Endothelial cell of umbilical vein (primary cell): ENCODE measurements at regions not wholly inside any gene's neighbourhood (a gene's known extent, or its start where the extent isn't known, plus 50 kb on each side); places are given as distances from the start of the nearest gene placed in this dataset.

ENCODE experiments used
- BruUV-seq: library from RNA; stranded (reverse); fragments of 400-500 nt; replicated peaks from 2 replicates; lab custom pipeline; 2021; lab: Mats Ljungman, UMichigan
- CTCF ChIA-PET: fragments of 300-600, 350-600 bp; sonication (Branson Sonifier 250); formaldehyde crosslinking; loops from one replicate; lab custom pipeline; 2021; ENCODE audit warnings: antibody characterized with exemption, inconsistent platforms; lab: Charles Lee
- POLR2A ChIA-PET: fragments of 300-600, 350-600 bp; sonication (Branson Sonifier 250); formaldehyde crosslinking; loops from one replicate; lab custom pipeline; 2021; ENCODE audit warnings: antibody characterized with exemption, inconsistent platforms; lab: Charles Lee
- DNase-seq: peaks from one replicate; pipeline ENCODE4 v3.0.0-alpha.2; 2011; ENCODE audit warnings: low read depth, low spot score
- FAIRE-seq: peaks from 2 replicates; lab custom pipeline; 2011; peaks lifted over from hg19 to GRCh38; lab: Jason Lieb, UNC
- H2AFZ ChIP-seq: 2 replicates; pipeline ENCODE4 v1.6.0; 2012; ENCODE audit warnings: low read depth, low read length, control low read depth, inconsistent platforms
- H3K27ac ChIP-seq: 2 replicates; pipeline ENCODE4 v1.5.1; 2011; ENCODE audit warnings: low read depth, mild to moderate bottlenecking, control low read depth, low read length, moderate library complexity; ENCODE audit not compliant: insufficient read depth
- H3K27me3 ChIP-seq, 2 experiments: 2 replicates each; pipeline versions ENCODE4 v1.6.0 to v1.6.1; 2011; ENCODE audit warnings: low read length in 2 of 2, mixed read lengths in 1 of 2; ENCODE audit not compliant: control insufficient read depth in 2 of 2, insufficient read depth in 2 of 2
- H3K36me3 ChIP-seq, 2 experiments: 2 replicates in 1 of 2; 3 replicates in 1 of 2; pipeline ENCODE4 v1.5.1; 2011; ENCODE audit warnings: low read length in 2 of 2, mild to moderate bottlenecking in 1 of 2, moderate library complexity in 1 of 2; ENCODE audit not compliant: control insufficient read depth in 2 of 2, insufficient read depth in 2 of 2; ENCODE audit errors: extremely low read depth in 1 of 2
- H3K4me1 ChIP-seq: 3 replicates; pipeline ENCODE4 v1.5.1; 2011; ENCODE audit warnings: mild to moderate bottlenecking, low read length; ENCODE audit not compliant: control insufficient read depth, insufficient read depth; ENCODE audit errors: extremely low read depth
- H3K4me2 ChIP-seq: 2 replicates; pipeline ENCODE4 v1.6.1; 2011; ENCODE audit warnings: low read length, control low read depth, mixed read lengths; ENCODE audit not compliant: insufficient read depth
- H3K4me3 ChIP-seq, 3 experiments: fragments of 200-600 bp in 1 of 3; sonication (generic), shearing (Covaris generic) in 1 of 3; replicated peaks in 1 of 3; 2 replicates each; pipeline ENCODE4 v1.5.1; 2011 to 2016; ENCODE audit warnings: control low read depth in 3 of 3, low read length in 3 of 3, mild to moderate bottlenecking in 2 of 3, inconsistent platforms in 1 of 3, low read depth in 1 of 3, moderate library complexity in 1 of 3; ENCODE audit not compliant: insufficient read depth in 1 of 3
- H3K79me2 ChIP-seq: 2 replicates; pipeline ENCODE4 v1.6.0; 2012; ENCODE audit warnings: low read length, inconsistent platforms; ENCODE audit not compliant: control insufficient read depth, insufficient read depth
- H3K9ac ChIP-seq: replicated peaks from 2 replicates; pipeline ENCODE3; 2011; ENCODE audit warnings: low read length, control low read depth; ENCODE audit not compliant: insufficient read depth; ENCODE audit errors: extremely low read depth
- H3K9me1 ChIP-seq: replicated peaks from 3 replicates; pipeline ENCODE4 v1.6.0; 2011; ENCODE audit warnings: mild to moderate bottlenecking, low read length; ENCODE audit not compliant: control insufficient read depth, insufficient read depth; ENCODE audit errors: extremely low read depth
- H3K9me3 ChIP-seq: replicated peaks from 2 replicates; pipeline ENCODE4 v1.5.1; 2012; ENCODE audit warnings: low read length, inconsistent platforms; ENCODE audit not compliant: control insufficient read depth, insufficient read depth
- H4K20me1 ChIP-seq: replicated peaks from 2 replicates; pipeline ENCODE3; 2011; ENCODE audit warnings: mild to moderate bottlenecking, low read length; ENCODE audit not compliant: control insufficient read depth, insufficient read depth; ENCODE audit errors: extremely low read depth
- CTCF ChIP-seq, 2 donors: IDR thresholded peaks; 1 replicate in 1 of 2; 2 replicates in 1 of 2; pipeline ENCODE4 v1.5.1; 2011; ENCODE audit warnings: low read length in 2 of 2, mild to moderate bottlenecking in 2 of 2, moderate library complexity in 2 of 2, control low read depth in 1 of 2, inconsistent platforms in 1 of 2, low read depth in 1 of 2; ENCODE audit not compliant: insufficient read depth in 1 of 2; ENCODE audit errors: extremely low read depth in 1 of 2
- EZH2 ChIP-seq: IDR thresholded peaks from 2 replicates; pipeline ENCODE4 v1.6.1; 2012; ENCODE audit warnings: borderline replicate concordance, low read depth, mild to moderate bottlenecking, moderate library complexity, low read length, inconsistent platforms; ENCODE audit not compliant: severe bottlenecking
- FOS ChIP-seq: IDR thresholded peaks from 2 replicates; pipeline ENCODE4 v1.6.1; 2011; ENCODE audit warnings: mild to moderate bottlenecking, low read length, moderate library complexity, borderline replicate concordance; ENCODE audit not compliant: insufficient read depth
- GATA2 ChIP-seq: IDR thresholded peaks from 2 replicates; pipeline ENCODE4 v1.7.0; 2011; ENCODE audit warnings: low read depth, mild to moderate bottlenecking, moderate library complexity, mixed read lengths, low read length; ENCODE audit not compliant: insufficient read length, insufficient read depth
- JUN ChIP-seq: IDR thresholded peaks from 2 replicates; pipeline ENCODE4 v1.6.1; 2011; ENCODE audit warnings: borderline replicate concordance, low read depth; ENCODE audit not compliant: insufficient read length, insufficient read depth
- MAX ChIP-seq: IDR thresholded peaks from 2 replicates; pipeline ENCODE4 v1.6.1; 2011; ENCODE audit not compliant: insufficient read depth, insufficient read length
- MYC ChIP-seq: IDR thresholded peaks from one replicate; pipeline ENCODE4 v1.6.1; 2011; ENCODE audit warnings: mild to moderate bottlenecking, low read depth, low read length
- POLR2A ChIP-seq: IDR thresholded peaks from 2 replicates; pipeline ENCODE4 v1.6.1; 2012; ENCODE audit warnings: low read depth, mild to moderate bottlenecking, control low read depth, low read length
- POLR2AphosphoS5 ChIP-seq: IDR thresholded peaks from 2 replicates; pipeline ENCODE4 v1.6.1; 2012; ENCODE audit warnings: low read depth, mild to moderate bottlenecking, control low read depth, low read length, moderate library complexity; ENCODE audit not compliant: insufficient read depth
- dilution Hi-C: fragments of 300-500 bp; cut with MboI; formaldehyde crosslinking; loops from one replicate; pipeline ENCODE4 v1.15.0; 2019; ENCODE audit warnings: low sequenced_read_pairs; ENCODE audit not compliant: extremely low pct_ligation_motif_present
- intact Hi-C: fragments of 100-400 bp; cut with micrococcal nuclease; formaldehyde crosslinking; loops from one replicate; pipeline ENCODE4 v1.10.0; 2022

- ChIA-PET CTCF (no interaction called here), POLR2A (no interaction called here)
- DNase-seq: no peak
- no peak overlapping the region for H2AFZ ChIP-seq
- FAIRE-seq: no peak
- H3K9me1 ChIP-seq: no peaks in the 10 kb centered on the region
- no peaks in the 10 kb centered on the region for H4K20me1 ChIP-seq
- H3K36me3 ChIP-seq: no peaks in the 10 kb centered on the region
- H3K9me3 ChIP-seq: no peaks in the 10 kb centered on the region
- H3K9ac ChIP-seq: no peak overlapping the region
- BruUV-seq: no TSS peak
- H3K4me1 ChIP-seq: no peaks in the 10 kb centered on the region
- H3K79me2 ChIP-seq: no peaks in the 10 kb centered on the region
- dilution Hi-C loops: no loop called here
- no peak overlapping the region for H3K4me3 ChIP-seq
- intact Hi-C loops: loop anchor here (10.0 kb wide), 1 partner anchor 506 kb away; no protein-coding TSS in a partner anchor
- no peak overlapping the region for H3K4me2 ChIP-seq
- no peak for TF ChIP-seq GATA2
- TF ChIP-seq FOS: no peak
- no peak for TF ChIP-seq POLR2AphosphoS5
- no peak for TF ChIP-seq MAX
- peaks cover 0 to 11% of the 10 kb centered on the region in 2 experiments for H3K27me3 ChIP-seq
- no peak overlapping the region for H3K27ac ChIP-seq
Measured at GRCh38 chr16:86768228-86768791, 190.0 kb downstream of the FOXL1 start.

- dilution Hi-C loops: no loop called here
Measured at GRCh38 chr16:86768999-86769398, 190.7 kb downstream of the FOXL1 start.

More at GRCh38 chr16:86768999-86769398, 190.7 kb downstream of the FOXL1 start:
- H3K9me1 ChIP-seq: no peaks in the 10 kb centered on the region
- H3K27ac ChIP-seq: no peak overlapping the region
- H3K9me3 ChIP-seq: no peaks in the 10 kb centered on the region
- H3K4me2 ChIP-seq: no peak overlapping the region
- DNase-seq (peak; percentile 76), FAIRE-seq (no peak)
- intact Hi-C loops: loop anchor here (10.0 kb wide), 1 partner anchor 506 kb away; no protein-coding TSS in a partner anchor
- H3K36me3 ChIP-seq: no peaks in the 10 kb centered on the region
- H4K20me1 ChIP-seq: no peaks in the 10 kb centered on the region
- no peak overlapping the region for H3K9ac ChIP-seq
- POLR2A ChIA-PET: no interaction called here
- no peak for TF ChIP-seq POLR2A
- no peak for TF ChIP-seq EZH2
- no peak for TF ChIP-seq JUN
- TF ChIP-seq FOS: no peak
- TF ChIP-seq MYC: no peak
- TF ChIP-seq GATA2: no peak
- no peak for TF ChIP-seq POLR2AphosphoS5
- no peak for TF ChIP-seq CTCF (IDR thresholded peaks at IDR 0.05; ENCODE audit: extremely low read depth in 1 of 2, insufficient read depth in 1 of 2, low read depth in 1 of 2, low read length in 2 of 2)
- no peak for TF ChIP-seq MAX
- no peaks in the 10 kb centered on the region for H3K79me2 ChIP-seq
- CTCF ChIA-PET: no interaction called here
- no TSS peak for BruUV-seq
- H2AFZ ChIP-seq: no peak overlapping the region
- no peaks in the 10 kb centered on the region for H3K4me1 ChIP-seq
- peaks cover 0 to 11% of the 10 kb centered on the region in 2 experiments for H3K27me3 ChIP-seq
- no peak overlapping the region for H3K4me3 ChIP-seq
